PFSK-1 (cell line): ENCODE measurements at regions not wholly inside any gene's neighbourhood (a gene's known extent, or its start where the extent isn't known, plus 50 kb on each side); places are given as distances from the start of the nearest gene placed in this dataset.

Experiments
- FOXP2 ChIP-seq: optimal IDR thresholded peaks from 2 replicates; pipeline ENCODE3; 2011; ENCODE audit warnings: borderline replicate concordance, control low read depth, inconsistent platforms; ENCODE audit not compliant: insufficient read depth; ENCODE audit errors: extremely low read length, extremely low read depth
- POLR2AphosphoS5 ChIP-seq: IDR thresholded peaks from 2 replicates; pipeline ENCODE4 v1.6.1; 2012; ENCODE audit warnings: low read depth, mild to moderate bottlenecking, control low read depth, low read length, moderate library complexity
- REST ChIP-seq, 2 experiments: IDR thresholded peaks; 2 replicates each; pipeline versions ENCODE4 v1.6.1 to v1.8.0; 2011 to 2012; ENCODE audit warnings: low read depth in 2 of 2, low read length in 2 of 2, control low read depth in 1 of 2, inconsistent platforms in 1 of 2, mild to moderate bottlenecking in 1 of 2, moderate library complexity in 1 of 2; ENCODE audit not compliant: insufficient read depth in 1 of 2
- SIN3A ChIP-seq: IDR thresholded peaks from 2 replicates; pipeline ENCODE4 v1.6.1; 2012; ENCODE audit warnings: mild to moderate bottlenecking, low read length, moderate library complexity, borderline replicate concordance; ENCODE audit not compliant: insufficient read depth
- TAF1 ChIP-seq: IDR thresholded peaks from 2 replicates; pipeline ENCODE4 v1.6.1; 2012; ENCODE audit warnings: low read length, control low read depth, borderline replicate concordance; ENCODE audit not compliant: insufficient read depth

GRCh38 chr4:128582427-128582870 is 227.1 kb upstream of the JADE1 start:
- TF ChIP-seq FOXP2 (no peak), TAF1 (no peak), SIN3A (no peak), REST (IDR thresholded peaks at IDR 0.05; ENCODE audit: insufficient read depth in 1 of 2, low read depth in 2 of 2, low read length in 2 of 2) (no peak), POLR2AphosphoS5 (no peak)

- TF ChIP-seq POLR2AphosphoS5, result no peak
- TF ChIP-seq SIN3A, result no peak
- no peak for TF ChIP-seq REST (IDR thresholded peaks at IDR 0.05; ENCODE audit: insufficient read depth in 1 of 2, low read depth in 2 of 2, low read length in 2 of 2)
- TF ChIP-seq TAF1, result no peak
- no peak for TF ChIP-seq FOXP2
Measured at GRCh38 chr4:128579154-128579853, 230.2 kb upstream of the JADE1 start.

- no peak for TF ChIP-seq REST (IDR thresholded peaks at IDR 0.05; ENCODE audit: insufficient read depth in 1 of 2, low read depth in 2 of 2, low read length in 2 of 2)
- TF ChIP-seq TAF1, result no peak
- no peak for TF ChIP-seq SIN3A
- no peak for TF ChIP-seq FOXP2
- TF ChIP-seq POLR2AphosphoS5, result no peak
Measured at GRCh38 chr4:128574706-128575105, 234.8 kb upstream of the JADE1 start.

DNA sequence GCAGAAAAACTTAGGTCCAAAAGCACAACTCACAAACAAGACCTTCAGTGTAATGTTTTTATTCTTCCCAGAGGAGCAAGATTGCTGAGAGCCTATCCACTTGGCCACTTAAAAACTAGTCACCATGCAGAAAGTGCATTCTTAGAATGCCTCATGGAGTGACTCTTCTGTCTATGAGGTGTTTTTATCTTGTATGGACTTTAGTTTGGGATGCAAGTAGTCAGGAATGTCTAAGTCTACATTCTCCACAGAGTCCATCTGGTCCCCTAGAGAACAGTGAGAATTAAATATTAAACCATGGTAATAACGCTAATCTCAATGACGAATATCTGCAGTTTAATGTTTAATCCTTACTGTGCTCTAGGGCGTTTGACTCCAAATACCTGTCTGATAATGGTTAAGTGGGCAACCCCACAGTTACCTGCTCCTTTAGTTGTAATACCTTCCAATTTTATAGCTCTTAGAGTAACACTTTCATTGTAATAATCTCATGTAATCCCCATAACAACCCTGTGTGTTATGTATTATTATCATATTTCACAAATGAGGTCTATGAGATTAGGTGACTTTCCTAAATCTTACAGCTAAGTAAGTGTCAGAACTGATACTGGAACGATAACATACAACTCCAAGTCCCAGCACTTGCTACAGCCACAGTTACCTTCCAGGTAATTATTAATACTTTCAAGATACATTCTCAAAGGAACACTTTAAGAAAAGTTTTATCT is 235.6 kb upstream of the JADE1 start:
- no peak for TF ChIP-seq TAF1
- TF ChIP-seq REST (IDR thresholded peaks at IDR 0.05; ENCODE audit: insufficient read depth in 1 of 2, low read depth in 2 of 2, low read length in 2 of 2), result no peak
- TF ChIP-seq POLR2AphosphoS5, result no peak
- no peak for TF ChIP-seq FOXP2
- TF ChIP-seq SIN3A, result no peak
